HG02938 (cell line): ENCODE measurements at regions not wholly inside any gene's neighbourhood (a gene's known extent, or its start where the extent isn't known, plus 50 kb on each side); places are given as distances from the start of the nearest gene placed in this dataset.

Experiments
- ATAC-seq: cut with Tn5 transposase; IDR thresholded peaks from one replicate; pipeline ENCODE4 v1.9.1; 2021; ENCODE audit warnings: mild to moderate bottlenecking, moderate library complexity; ENCODE audit not compliant: unreplicated experiment

DNA sequence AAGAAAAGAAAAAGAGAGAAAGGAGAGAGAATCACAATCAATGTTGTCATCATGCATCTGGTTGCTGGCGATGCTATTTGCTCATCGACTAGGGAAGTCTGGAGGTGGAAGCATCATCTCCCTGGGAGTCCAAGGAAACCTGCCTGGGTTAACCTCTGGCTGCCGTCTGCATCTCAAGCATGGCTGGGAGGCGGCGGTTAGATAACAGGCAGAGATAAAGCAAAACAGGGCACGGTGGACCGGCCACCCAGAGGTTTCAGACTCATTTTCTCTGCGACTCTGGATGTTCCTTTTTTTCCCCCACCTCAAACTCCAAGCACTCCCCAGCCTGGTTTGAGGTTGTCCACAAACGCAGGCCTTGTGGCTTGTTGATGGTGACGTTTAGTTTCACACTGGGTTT lies 161.2 kb downstream of the ENGASE start:
- no peak for ATAC-seq

DNA sequence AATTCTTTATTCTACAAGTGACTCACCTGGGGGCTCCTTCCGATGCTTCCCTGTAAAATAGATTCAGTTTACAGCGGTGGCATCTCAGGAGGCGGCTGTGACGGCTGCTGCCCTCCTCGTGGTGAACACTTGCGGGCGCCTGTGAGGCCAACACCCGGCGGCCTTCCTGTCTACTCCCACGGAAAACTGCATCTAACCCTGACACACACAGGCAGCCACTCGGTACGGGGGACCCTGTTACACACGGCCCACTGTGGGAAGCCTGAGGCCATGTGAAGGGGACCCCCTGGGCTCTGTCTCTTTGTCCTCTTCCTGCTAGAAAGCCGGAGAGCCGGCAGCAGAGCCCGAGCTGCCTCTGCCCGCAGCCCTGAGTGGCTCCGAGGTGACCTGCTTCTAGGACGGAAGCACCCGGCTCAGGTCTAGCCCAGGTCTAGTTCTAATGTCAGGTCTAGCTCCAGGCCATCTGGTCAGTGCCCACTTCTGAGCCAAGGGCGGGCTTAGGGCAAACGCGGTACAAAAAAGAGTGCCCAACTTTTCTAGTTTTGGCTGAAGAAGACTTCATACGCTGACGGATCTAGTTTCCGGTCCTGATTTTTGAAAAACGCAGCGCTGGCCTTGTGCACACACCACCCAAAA lies 159.4 kb downstream of the ENGASE start:
- no peak for ATAC-seq

DNA sequence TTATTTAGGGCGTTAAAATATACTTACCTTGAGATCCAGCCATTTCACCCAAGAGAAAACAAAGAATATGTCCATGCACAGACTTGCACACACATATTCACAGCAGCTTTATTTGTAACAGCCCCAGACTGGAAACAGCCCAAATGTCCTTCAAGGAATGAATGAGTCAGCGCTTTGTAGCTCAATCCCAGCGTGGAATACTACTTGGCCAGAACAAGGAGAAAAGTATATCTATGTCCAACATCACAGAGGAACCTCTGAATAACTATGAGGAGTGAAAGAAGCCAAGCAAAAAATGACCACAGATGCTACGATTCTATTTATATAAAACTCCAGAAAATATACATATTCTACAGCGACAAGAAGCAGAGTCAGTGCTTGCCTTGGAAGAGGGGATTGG lies 158.3 kb downstream of the ENGASE start:
- ATAC-seq = no peak

DNA sequence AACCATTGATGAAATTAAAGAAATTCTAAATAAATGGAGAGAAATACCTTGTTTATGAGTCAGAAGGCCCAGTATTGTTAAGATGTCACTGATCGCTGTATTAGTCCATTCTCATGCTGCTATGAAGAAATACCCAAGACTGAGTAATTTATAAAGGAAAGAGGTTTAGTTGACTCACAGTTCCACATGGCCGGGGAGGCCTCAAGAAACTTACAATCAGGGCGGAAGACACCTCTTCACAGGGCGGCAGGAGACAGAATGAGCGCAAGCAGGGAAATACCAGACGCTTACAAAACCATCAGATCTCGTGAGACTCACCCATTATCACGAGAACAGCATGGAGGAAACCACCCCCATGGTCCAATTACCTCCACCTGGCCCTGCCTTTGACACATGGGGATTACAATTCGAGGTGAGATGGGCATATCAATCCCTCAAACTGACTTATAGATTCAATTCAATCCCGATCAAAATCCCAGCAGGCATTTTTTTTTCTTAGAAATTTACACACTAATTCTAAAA lies 157.2 kb downstream of the ENGASE start:
- no peak for ATAC-seq

DNA sequence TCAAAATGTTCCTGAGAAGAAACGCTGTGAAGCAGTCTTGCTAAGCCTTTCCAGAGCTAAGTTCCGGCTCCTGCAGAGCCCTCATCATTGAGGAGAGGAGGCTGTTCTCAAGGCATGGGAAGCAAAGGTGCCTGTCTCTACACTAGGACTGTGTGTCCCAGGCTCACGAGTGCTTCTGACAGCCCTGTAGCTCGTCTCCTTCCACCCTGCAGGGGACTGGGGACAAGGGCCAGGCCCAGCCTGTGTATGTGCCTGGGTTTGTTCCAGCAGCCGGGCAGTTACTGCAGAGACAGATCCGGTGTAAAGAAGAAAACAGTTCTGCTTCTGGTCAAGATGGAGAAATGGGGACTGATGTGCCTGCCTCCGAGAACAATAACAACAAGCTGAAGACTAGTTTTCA lies 156.0 kb downstream of the ENGASE start:
- ATAC-seq = no peak

DNA sequence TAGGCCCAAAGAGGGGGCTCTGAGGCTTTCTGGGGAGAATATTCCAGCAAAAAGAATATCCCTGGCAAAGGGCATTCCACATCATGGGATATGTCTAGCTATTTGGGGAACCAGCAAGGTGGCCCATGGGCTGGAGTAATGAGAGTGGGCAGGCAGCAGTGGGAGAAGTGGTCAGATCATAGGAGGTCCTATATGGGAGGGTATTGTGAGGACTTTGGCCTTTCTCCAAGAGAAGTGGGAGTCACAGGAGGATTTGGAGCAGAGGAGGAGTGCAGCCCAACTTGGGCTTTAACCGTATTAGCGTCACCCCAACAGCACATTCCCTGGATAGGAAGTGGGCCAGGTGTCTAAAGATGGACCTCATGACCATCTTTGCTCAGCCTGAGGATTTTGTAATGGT lies 151.4 kb downstream of the ENGASE start:
- ATAC-seq = no peak

DNA sequence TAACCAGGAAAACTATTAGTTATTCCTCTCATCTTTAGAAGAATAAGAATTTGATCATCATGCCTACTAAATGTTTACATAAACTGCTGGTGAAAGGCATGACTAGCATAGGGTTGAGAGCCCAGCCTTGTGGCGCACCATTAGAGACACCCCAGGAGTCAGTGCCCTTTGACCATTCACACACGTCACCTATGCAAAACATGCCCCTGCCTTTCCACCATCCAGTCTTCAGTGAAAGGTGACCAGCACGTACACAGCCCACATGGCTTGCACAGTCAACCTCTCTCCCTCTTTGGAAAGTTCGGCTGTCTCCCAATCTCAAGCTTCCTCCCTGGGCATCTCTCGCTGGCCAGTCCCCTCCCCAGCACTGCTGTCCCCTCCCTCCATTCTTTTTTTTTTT lies 150.3 kb downstream of the ENGASE start:
- ATAC-seq = no peak

DNA sequence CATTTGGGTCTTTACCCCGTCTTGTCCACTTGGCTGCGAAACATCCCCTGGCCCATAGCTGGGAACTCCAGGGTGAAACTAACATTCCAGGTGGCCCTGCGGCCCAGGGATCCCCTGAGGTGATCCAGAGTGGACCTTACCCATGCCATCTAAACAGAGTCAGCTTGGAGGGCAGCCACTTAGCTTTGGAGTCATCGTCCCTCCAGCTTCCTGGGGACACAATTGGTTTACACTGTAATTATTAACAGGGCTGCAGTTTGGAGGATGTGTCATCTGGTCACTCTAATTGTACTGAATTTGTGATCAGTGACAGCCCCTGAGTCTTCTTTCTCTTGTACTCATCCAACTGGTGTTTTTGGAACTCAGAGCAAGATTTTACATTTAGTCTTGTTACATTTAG lies 149.9 kb downstream of the ENGASE start:
- no peak for ATAC-seq

DNA sequence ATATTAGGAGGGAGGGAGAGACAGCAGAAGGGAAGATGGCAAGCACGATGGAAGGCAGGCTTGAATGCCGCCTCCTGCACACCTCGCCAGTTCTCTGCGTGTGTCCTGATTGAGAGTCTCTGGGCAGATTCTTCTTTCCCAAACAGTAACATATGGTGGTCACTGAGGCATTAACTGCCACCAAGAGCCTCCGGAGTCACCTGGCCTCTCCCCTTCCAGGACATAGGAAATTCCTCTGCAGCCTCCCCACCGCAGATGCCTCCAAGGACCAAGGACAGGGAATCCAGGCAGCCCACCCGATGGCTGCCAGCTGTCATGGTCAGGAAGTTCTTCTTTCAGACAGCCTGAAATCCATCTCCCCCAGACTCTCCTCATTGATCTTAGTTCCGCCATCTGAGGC lies 149.3 kb downstream of the ENGASE start:
- no peak for ATAC-seq

DNA sequence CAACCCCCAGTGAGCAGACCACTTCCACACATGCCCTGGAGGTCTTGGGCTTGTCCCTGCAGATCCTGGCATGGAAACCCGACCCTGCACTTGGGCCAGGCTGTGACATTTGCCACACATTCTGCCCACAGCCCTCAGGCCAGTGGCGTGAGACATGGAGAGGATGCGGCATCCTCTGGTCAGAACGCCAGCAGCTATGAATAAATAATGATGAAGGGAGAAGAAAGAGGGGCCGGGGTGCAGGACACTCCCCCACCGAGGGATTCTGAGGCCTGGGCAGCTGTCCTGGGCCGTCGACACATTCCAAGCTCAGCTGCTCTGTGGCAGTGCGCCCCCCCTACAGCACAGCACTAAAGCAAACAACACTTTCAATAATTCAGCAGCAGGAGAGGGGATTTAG lies 148.8 kb downstream of the ENGASE start:
- ATAC-seq = no peak

DNA sequence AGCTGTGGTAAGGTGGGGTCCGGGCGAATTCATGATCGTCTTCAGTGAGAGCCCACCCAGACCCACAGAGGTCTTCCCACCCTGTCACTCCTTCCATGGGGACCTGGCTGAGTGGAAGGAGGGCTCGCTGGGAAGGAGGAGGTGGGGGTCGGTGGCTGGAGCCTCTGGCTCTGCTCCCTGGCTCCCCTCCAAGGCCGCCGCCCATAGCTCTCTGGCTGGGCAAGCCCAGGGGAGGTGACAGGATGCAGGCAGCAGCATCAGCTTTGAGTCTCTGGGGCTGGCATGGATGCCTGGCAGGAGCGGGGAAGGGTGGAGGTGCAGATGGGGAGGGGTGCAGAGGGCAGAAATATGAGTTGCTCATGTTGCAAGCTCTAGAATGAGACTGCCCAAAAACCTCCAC lies 147.0 kb downstream of the ENGASE start:
- ATAC-seq = no peak

DNA sequence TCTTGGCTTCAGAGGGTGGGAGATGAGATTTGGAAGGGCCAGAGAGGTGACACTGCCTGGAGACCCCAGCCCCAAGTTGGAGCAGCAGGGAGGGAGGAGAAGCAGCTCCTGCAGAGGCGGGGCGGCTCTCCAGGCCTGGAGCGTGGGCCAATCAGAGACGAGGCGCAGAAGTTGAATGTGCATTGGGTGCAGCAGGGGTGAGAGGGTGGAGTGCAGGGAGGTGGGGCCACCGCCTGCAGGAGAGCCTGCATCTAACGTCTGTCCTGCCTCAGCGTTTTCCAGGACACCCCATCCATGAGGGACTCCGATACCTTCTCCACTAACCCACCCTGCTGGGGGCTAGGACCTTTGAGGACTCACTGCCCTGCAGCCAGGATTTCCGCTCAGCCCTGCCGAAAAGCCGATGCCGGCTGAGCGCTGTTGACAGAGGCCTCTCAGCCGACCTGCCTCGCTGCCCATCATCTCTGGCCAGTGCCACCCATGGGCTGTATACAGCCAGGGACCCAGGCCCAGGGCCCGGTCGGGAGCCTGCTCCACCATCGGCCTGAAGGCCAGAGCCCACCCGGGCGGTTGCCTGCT lies 146.2 kb downstream of the ENGASE start:
- no peak for ATAC-seq

DNA sequence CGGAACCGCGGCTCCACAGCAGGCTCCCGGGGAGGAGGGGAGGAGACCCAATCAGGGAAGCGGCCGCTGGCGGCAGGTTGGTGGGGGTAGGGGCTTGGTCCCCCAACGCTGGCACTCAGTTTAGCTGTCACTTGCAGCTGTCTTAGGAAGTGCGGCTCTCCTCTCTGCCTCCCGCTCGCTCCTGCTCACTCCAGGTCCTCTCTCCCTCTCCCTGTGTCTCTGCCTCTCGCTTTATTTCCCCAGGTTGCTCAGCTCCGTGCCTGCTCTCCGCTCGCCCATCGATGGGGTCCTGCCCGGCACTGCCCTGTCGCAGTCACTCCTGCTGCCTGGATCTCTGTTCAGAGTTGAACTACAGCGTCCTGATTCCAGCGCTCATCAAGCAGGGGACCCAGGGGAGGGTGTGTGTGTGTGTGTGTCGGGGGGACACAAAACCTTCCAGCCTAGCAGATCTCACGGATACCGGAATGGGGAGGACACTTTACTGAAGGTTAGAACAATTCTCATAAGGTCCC lies 145.6 kb downstream of the ENGASE start:
- no peak for ATAC-seq

DNA sequence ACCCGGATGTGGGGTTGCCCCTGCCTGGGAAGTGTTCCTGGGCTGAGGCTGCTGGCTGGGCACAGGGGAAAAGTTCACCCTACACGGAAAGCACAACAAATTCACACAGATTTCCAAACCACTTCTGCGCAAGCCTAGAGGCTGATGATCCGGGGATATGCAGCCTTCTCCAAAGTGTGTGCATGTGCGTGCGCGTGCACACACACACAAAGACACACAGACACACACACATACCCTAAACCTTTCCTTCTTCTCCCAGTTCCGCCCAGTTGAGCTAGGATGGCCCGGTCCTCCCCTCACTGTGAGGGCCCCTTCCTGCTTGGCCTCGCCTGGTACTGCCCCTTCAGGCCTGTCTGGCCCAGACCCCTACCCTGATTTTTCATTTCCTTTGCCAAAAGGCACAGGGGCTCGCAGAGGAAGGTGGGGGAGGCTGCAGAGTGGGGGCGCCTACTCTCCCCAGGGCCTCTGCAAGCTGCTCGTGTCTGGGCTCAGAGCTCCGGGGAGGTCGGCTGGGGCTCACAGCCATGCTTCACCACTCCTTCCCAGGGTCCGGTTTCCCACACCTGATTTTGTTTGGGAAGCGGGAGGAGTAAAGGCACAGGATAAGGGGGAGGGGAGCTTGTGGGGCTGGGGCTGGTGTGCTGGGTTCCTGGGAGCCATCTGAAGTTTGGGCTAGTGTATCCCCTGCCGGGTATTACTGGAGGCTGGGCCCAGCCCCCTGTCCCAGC lies 144.7 kb downstream of the ENGASE start:
- ATAC-seq = no peak

DNA sequence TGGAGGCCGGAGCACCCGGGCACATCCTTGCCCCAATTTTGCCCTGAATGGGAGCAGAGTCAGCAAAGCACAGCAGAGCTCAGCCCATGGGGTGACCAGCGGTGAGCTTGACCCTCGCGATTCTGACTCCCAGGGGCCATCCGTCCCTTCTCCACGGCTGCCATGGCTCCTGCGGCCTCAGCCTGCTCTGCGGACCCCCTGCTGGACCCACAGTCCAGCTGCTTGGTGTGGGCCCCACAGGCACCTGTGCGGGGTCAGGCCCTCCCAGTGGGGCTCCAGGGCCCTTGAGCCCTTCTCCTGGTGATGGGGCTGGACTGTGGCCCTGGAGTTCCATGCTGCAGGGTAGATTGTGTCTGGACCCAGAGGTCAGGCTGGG lies 144.2 kb downstream of the ENGASE start:
- no peak for ATAC-seq

DNA sequence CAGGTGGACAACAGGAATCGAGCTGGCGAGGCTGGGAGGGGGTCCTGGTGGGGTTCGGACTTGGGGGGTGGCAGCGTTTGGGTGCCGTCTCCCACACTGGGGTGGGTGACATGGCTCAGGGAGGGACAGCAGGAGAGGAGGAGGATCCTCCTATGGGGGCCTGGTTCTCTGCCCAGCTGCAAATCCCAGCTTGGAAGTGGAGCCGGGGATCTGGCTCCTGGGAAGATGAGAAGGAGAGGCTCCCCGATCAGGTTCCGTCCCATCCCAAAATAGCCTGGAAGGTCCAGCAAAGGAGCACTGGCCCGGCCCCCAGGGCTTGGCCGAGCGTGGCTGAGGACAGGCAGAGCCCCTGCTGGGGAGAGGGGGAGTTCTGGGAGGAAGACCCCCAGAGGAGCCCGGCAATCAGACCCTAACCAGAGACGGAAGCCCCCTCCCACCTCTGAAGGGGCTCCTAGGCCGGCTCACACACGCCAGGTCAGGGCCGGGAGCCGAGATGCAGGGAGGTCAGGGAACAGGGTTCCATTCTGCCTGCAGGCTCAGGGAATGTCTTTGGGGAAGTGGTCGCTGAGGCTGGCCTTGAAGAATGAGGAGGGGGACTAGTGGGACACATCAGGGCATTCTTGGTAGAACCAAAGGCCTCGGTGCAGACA lies 143.7 kb downstream of the ENGASE start:
- no peak for ATAC-seq

DNA sequence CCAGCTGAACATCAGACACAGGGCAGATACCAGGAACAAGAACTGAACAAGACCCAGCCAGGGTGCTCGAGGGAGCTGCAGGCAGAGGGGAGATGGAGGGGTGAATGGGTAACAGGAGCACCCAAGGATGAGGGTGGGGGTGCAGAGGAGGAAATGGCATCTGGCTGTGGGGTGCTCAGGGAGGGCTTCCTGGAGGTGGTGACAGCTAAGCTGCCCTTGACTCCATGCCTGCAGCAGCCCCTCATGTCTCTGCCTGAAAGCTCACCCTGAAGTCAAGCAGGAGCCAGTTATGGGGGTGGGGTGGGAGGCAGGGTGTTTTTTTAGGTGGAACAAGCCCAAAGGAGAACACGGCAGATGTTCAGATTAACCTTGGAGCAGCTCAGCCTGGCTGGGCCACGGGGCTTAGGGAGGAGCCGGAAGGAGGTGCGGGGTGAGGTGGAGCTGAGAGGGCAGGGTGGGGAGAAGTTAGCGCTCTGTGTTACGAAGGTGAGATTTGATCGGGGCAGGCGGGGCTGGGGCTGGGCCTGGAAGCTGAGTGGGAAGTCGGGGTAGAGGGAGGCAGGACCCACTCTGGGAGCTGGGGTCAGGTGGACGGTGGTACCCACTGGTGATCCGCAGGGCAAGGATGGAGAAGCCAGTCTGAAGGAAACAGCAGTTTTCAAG lies 143.0 kb downstream of the ENGASE start:
- ATAC-seq = no peak

DNA sequence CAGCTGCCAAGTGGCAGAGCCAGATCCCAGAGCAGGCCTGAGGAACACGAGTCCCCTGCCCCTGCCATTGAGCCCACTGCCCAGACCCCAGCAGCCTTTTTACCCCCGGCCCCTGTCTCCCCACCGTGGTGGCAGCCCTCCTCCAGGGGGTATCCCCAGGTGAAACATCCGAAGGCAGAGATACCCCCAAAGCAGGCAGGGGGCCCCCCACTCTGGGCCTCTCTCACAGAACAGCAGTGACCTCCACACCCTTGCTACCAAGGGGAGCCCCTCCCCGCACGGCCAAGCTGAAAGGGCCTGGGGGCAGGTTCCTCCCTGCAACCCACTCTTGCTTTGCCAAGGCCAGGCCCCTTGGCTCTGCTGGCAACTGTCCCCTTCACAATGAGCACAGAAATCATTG lies 142.2 kb downstream of the ENGASE start:
- no peak for ATAC-seq

DNA sequence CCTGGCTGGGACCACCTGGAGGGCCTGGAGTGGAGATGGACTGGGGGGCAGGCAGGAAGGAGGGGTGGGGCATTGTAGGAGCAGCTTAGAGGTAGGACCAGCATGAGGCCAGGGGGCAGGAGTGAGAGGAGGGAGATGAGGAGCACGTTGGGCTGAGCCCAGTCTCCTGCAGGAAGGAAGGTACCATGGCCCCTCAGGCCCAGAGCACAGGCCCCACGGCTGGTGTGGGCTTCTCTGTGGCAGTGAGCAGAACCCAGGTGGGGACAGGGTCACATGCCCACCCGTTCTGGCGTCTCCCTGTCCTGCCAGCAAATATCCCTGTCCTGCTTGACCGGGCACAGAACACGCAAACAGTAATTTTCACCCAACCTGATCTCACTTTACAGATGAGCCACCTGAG lies 141.8 kb downstream of the ENGASE start:
- no peak for ATAC-seq

DNA sequence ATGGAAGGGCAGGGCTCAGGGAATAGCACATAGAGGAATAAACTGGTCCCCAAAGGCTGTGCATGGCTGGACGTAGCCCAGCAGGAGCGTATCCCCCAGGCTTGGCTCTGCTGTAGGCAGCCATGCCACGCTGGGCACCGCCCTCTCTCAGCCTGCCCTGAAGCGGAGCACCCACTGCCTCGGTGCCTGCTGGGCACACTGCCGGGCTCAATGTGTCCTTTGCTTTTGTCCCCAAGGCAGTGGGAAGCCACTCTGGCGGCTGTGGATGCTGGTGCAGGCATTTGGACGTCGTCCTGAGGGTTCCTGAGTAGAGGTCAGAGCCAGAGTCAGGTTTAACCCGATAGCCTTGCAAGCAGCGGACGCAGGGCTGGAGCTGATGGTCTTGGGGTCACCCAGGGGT lies 141.0 kb downstream of the ENGASE start:
- ATAC-seq = no peak

DNA sequence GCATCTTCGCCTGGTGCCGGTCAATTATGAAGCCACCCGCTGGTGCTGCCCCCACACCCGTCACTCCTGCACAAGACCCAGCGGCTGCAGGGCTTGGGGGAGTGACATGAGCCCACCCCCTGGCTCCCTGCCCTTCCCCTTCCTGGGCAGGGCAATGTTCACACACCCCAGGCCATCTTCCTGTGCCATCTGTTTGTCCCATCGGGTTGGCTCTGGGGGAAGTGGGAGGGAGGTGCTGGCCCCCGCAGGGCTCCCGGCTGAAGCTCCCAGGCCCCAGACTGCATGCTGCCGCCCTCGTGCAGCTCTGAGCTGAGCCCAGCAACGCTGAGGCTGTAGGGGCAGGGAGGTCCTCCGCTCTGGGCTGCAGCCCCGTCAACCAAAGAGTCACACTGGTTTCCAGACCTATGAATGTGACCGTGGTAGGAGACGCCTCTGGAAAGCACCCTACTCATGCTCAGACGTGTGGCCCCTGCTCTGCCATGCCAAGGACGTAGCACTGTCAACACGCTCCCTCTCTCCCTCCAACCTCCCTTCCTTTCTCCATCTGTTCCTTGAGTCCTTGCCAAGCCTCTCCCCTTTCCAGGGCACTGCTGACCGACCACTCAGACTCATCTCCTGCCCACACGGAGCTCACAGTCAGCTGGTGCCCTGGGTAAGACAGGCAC lies 140.4 kb downstream of the ENGASE start:
- ATAC-seq = no peak
